Panc1 (cell line): ENCODE measurements at regions not wholly inside any gene's neighbourhood (a gene's known extent, or its start where the extent isn't known, plus 50 kb on each side); places are given as distances from the start of the nearest gene placed in this dataset.
A peak's percentile ranks its signal among the peaks of the same experiment; 100 is the strongest.

Experiments used
- TCF7L2 ChIP-seq: IDR thresholded peaks from 2 replicates; pipeline ENCODE4 v1.6.1; 2011; ENCODE audit warnings: mild to moderate bottlenecking, low read depth, low read length, inconsistent platforms
- TF ChIP-seq, protein P1 (sequence below): fragments of 450-650 bp; IDR thresholded peaks from 2 replicates; pipeline ENCODE4 v1.5.1; 2017; ENCODE audit warnings: mild to moderate bottlenecking

- TF ChIP-seq, protein P1, sequence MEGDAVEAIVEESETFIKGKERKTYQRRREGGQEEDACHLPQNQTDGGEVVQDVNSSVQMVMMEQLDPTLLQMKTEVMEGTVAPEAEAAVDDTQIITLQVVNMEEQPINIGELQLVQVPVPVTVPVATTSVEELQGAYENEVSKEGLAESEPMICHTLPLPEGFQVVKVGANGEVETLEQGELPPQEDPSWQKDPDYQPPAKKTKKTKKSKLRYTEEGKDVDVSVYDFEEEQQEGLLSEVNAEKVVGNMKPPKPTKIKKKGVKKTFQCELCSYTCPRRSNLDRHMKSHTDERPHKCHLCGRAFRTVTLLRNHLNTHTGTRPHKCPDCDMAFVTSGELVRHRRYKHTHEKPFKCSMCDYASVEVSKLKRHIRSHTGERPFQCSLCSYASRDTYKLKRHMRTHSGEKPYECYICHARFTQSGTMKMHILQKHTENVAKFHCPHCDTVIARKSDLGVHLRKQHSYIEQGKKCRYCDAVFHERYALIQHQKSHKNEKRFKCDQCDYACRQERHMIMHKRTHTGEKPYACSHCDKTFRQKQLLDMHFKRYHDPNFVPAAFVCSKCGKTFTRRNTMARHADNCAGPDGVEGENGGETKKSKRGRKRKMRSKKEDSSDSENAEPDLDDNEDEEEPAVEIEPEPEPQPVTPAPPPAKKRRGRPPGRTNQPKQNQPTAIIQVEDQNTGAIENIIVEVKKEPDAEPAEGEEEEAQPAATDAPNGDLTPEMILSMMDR: peak; percentile 67
- no peak for TF ChIP-seq TCF7L2
Measured at GRCh38 chr2:219737270-219737691, 109.9 kb downstream of the SLC4A3 start.
